ENCODE measurements at regions not wholly inside any gene's neighbourhood (a gene's known extent, or its start where the extent isn't known, plus 50 kb on each side); places are given as distances from the start of the nearest gene placed in this dataset.

- no peak for TF ChIP-seq NFKB2 (CRISPR knock-in tag; IDR thresholded peaks at IDR 0.05; ENCODE audit: borderline replicate concordance)
- no peak for TF ChIP-seq ZNF235 (CRISPR knock-in tag; IDR thresholded peaks at IDR 0.05; ENCODE audit: borderline replicate concordance)
- no peak for TF ChIP-seq BATF2 (CRISPR knock-in tag; IDR thresholded peaks at IDR 0.05)
- no peak for TF ChIP-seq CCDC6 (CRISPR knock-in tag; IDR thresholded peaks at IDR 0.05)
- TF ChIP-seq ZNF572 (CRISPR knock-in tag; IDR thresholded peaks at IDR 0.05): no peak
- no peak for TF ChIP-seq ZNF747 (CRISPR knock-in tag; IDR thresholded peaks at IDR 0.05; ENCODE audit: borderline replicate concordance)
These were observed 114.6 kb upstream of the MAGI3 start (continued) for GRCh38 chr1:113275691-113276090.

- intact Hi-C loops (cut with micrococcal nuclease; ENCODE audit: unreplicated experiment) (no loop called here), in situ Hi-C loops (cut with HindIII; ENCODE audit: extremely low pct_ligation_motif_present, low pct_unique_long_range_greater_than_20kb) (no loop called here)
- H3K27ac ChIP-seq (ENCODE audit: extremely low read length, insufficient read depth, low read length): no peak overlapping the region
- TF ChIP-seq ZNF777 (CRISPR knock-in tag; IDR thresholded peaks at IDR 0.05): no peak
- no peak for TF ChIP-seq ZNF251 (CRISPR knock-in tag; IDR thresholded peaks at IDR 0.05)
- TF ChIP-seq ZNF503 (CRISPR knock-in tag; IDR thresholded peaks at IDR 0.05): no peak
- TF ChIP-seq DBP (CRISPR knock-in tag; IDR thresholded peaks at IDR 0.05; ENCODE audit: not compliant biosample characterization): no peak
- no peak for TF ChIP-seq POLR2AphosphoS2 (IDR thresholded peaks at IDR 0.05; ENCODE audit: low read depth, low read length)
- TF ChIP-seq ZNF674 (CRISPR knock-in tag; IDR thresholded peaks at IDR 0.05; ENCODE audit: low read depth): no peak
- no peak for TF ChIP-seq ZFP37 (CRISPR knock-in tag; IDR thresholded peaks at IDR 0.05; ENCODE audit: borderline replicate concordance)
- TF ChIP-seq EHMT2 (IDR thresholded peaks at IDR 0.05; ENCODE audit: borderline replicate concordance, low read depth, low read length): no peak
- no peak for TF ChIP-seq ZNF850 (CRISPR knock-in tag; conservative IDR thresholded peaks at IDR 0.05)
- TF ChIP-seq CHCHD3 (CRISPR knock-in tag; IDR thresholded peaks at IDR 0.05): no peak
- TF ChIP-seq GLMP (CRISPR knock-in tag; IDR thresholded peaks at IDR 0.05; ENCODE audit: borderline replicate concordance): no peak
- H3K9ac ChIP-seq (ENCODE audit: insufficient read depth, low read depth, low read length): no peak overlapping the region
- DNase-seq (ENCODE audit: low spot score) (no peak), ATAC-seq (no peak), FAIRE-seq (no peak)
- no peaks in the 10 kb centered on the region for H3K36me3 ChIP-seq (replicated peaks in 1 of 2; ENCODE audit: control insufficient read depth in 1 of 2, insufficient read depth in 2 of 2, low read length in 2 of 2)
- CTCF ChIA-PET (ENCODE audit: low intra/inter-chr PET ratio, low total read pairs): no interaction called here
- 47% methylated on average over 4 of the region's 4 CpGs for WGBS (ENCODE audit: low lambda C conversion rate)
- no TSS peak for BruUV-seq (replicated peaks)
- H3K4me2 ChIP-seq (ENCODE audit: low read depth, low read length): no peak overlapping the region
- POLR2A ChIA-PET: no interaction called here
- no peaks in the 10 kb centered on the region for H3K79me2 ChIP-seq (ENCODE audit: insufficient read depth, low read length)
- H3K4me1 ChIP-seq (ENCODE audit: insufficient read depth, low read length): no peaks in the 10 kb centered on the region
- no peaks in the 10 kb centered on the region for H3K27me3 ChIP-seq (ENCODE audit: control insufficient read depth in 1 of 2, insufficient read depth in 2 of 2, low read length in 2 of 2)
- no peaks in the 10 kb centered on the region for H3K9me3 ChIP-seq (ENCODE audit: low read length)
- no peak overlapping the region for H3K4me3 ChIP-seq (replicated peaks in 1 of 3; ENCODE audit: insufficient read depth in 1 of 3, low read depth in 2 of 3, low read length in 3 of 3)
- no peak overlapping the region for H2AFZ ChIP-seq (ENCODE audit: low read length)
- no peaks in the 10 kb centered on the region for H4K20me1 ChIP-seq (ENCODE audit: insufficient read depth, low read length)
These were observed 113.8 kb upstream of the MAGI3 start for GRCh38 chr1:113276507-113276906.
